GM21529 (cell line): ENCODE measurements at regions not wholly inside any gene's neighbourhood (a gene's known extent, or its start where the extent isn't known, plus 50 kb on each side); places are given as distances from the start of the nearest gene placed in this dataset.
"Not testable (repeated sequence)": the region's sequence is repeated elsewhere in the genome, so short reads cannot be mapped to it uniquely, and the experiment has no call there.

ENCODE experiments used
- ATAC-seq: cut with Tn5 transposase; IDR thresholded peaks from one replicate; pipeline ENCODE4 v1.9.1; 2021; ENCODE audit not compliant: unreplicated experiment

DNA sequence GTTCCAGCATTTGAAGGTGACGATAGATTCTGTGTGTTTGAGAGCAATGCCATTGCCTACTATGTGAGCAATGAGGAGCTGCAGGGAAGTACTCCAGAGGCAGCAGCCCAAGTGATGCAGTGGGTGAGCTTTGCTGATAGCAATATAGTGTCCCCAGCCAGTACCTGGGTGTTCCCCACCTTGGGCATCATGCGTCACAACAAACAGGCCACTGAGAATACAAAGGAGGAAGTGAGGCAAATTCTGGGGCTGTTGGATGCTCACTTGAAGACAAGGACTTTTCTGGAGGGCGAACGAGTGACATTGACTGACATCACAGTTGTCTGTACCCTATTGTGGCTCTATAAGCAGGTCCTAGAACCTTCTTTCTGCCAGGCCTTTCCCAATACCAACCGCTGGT, 142.0 kb downstream of the PLS3 start:
- ATAC-seq: no peak

- no peak for ATAC-seq
Observed at GRCh38 chrX:115709039-115709438, 148.1 kb downstream of the PLS3 start.

GRCh38 chrX:115712484-115712883, 151.5 kb downstream of the PLS3 start:
- no peak for ATAC-seq

DNA sequence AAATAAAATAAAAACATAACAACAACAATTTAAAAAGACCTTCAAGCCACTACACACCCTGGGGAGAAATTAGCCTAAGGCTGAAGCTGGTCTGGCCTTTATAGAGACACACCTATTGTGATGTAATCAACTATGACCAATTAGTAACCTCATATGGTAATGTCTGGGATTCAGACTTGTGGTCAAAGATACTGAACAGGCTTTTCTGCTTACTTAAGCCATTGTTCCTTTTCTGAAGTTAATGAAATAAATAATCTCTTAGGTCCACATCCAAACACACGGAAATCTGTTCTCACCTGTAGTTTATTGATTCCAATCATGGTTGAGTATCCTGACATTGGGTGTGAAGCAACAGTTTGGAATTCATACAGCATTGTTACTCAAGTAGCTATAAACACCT, 152.5 kb downstream of the PLS3 start:
- no peak for ATAC-seq

DNA sequence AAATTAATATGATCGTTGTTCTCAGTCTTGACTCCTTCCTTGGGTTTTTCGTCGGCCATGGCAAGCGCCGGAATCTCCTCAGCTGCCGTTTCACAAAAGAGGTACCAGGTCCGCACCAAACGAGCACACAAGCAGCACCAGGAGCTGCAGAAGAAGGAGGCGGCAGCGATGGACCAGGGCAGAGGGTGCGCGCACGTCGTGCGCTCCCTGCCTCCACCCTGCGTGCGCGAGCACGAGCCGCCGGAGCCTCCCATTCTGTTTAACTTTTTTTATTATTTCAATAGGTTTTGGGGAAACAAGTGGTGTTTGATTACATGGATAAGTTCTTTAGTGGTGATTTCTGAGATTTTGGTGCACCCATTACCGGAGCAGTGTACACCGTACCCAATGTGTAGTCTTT, 158.2 kb downstream of the PLS3 start:
- ATAC-seq: no peak

DNA sequence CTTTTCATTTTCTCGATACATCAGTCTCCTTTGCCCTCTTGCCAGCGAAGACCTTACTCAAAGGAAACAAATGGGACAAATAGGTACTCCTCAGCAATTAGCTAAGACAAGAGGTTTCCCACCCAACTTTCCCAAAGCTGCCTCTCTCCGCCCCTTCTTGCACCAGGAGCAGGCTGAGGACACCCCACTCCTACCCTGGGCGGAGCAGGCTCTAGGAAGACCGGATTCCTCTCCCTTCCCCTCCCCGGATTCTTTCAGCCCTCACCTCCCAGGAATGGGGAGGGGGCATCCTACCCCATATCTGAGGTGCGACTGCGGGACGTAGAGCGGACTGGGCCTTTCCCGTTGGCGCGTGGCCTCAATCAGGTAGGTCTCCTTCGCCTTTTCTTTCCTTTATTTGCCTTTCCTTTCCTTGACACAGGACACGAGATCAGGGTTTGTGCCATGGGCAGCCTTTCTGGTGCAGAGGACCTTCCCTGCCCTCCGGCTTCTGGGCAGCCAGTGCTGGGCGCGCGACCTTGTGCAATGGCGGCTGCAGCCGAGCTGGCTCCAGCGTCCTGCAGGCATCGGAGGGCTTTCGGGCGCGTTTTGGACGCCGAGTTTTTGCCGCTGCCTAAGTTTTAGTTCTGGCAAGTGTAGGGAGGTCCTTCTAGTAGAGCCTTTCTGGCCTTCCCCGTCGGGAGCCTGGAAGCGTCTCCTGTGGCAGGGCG, 161.9 kb downstream of the PLS3 start:
- not testable (repeated sequence) for ATAC-seq

- ATAC-seq: not testable (repeated sequence)
Observed at GRCh38 chrX:115725370-115725769, 164.4 kb downstream of the PLS3 start.

- peak; percentile 62 for ATAC-seq
Observed at GRCh38 chrX:115727792-115728732, 167.1 kb downstream of the PLS3 start.

- ATAC-seq: not testable (repeated sequence)
Observed at GRCh38 chrX:115732530-115732929, 171.6 kb downstream of the PLS3 start.

- not testable (repeated sequence) for ATAC-seq
Observed at GRCh38 chrX:115735269-115735668, 174.3 kb downstream of the PLS3 start.
